OCI-LY7 (cell line): ENCODE measurements at regions not wholly inside any gene's neighbourhood (a gene's known extent, or its start where the extent isn't known, plus 50 kb on each side); places are given as distances from the start of the nearest gene placed in this dataset.

Experiments
- BruUV-seq: library from RNA; stranded (reverse); fragments of 400-500 nt; replicated peaks from 2 replicates; lab custom pipeline; 2021; lab: Mats Ljungman, UMichigan
- CTCF ChIA-PET: fragments of 300-600 bp; sonication (Branson Sonifier 250); formaldehyde crosslinking; loops from one replicate; lab custom pipeline; 2022; ENCODE audit warnings: antibody characterized with exemption; ENCODE audit not compliant: unreplicated experiment; lab: Charles Lee
- POLR2A ChIA-PET: fragments of 300-600 bp; sonication (Branson Sonifier 250); formaldehyde crosslinking; loops from one replicate; lab custom pipeline; 2022; ENCODE audit warnings: antibody characterized with exemption; lab: Charles Lee
- DNase-seq: peaks from one replicate; pipeline ENCODE4 v3.0.0-alpha.2; 2015; ENCODE audit warnings: low spot score
- H2AFZ ChIP-seq: fragments of 200-600 bp; sonication (generic), shearing (Covaris generic); 2 replicates; pipeline ENCODE4 v1.6.1; 2014; ENCODE audit warnings: mild to moderate bottlenecking, antibody characterized with exemption, low read length, moderate library complexity
- H3K27ac ChIP-seq: fragments of 200-600 bp; sonication (generic); 2 replicates; pipeline ENCODE4 v1.5.1; 2014; ENCODE audit warnings: mixed run types, low read depth, mild to moderate bottlenecking, moderate library complexity, low read length, inconsistent platforms; ENCODE audit not compliant: poor library complexity, severe bottlenecking
- H3K36me3 ChIP-seq: fragments of 200-600 bp; sonication (generic); 2 replicates; pipeline ENCODE4 v1.6.1; 2014; ENCODE audit warnings: mild to moderate bottlenecking, antibody characterized with exemption, low read length, moderate library complexity, mixed read lengths; ENCODE audit not compliant: insufficient read depth
- H3K4me1 ChIP-seq: fragments of 200-600 bp; sonication (generic); 2 replicates; pipeline ENCODE4 v1.5.1; 2014; ENCODE audit warnings: mild to moderate bottlenecking, low read length; ENCODE audit not compliant: insufficient read depth, poor library complexity, severe bottlenecking
- H3K4me2 ChIP-seq: fragments of 200-600 bp; sonication (generic); 2 replicates; pipeline ENCODE4 v1.6.1; 2014; ENCODE audit warnings: mild to moderate bottlenecking, low read length
- H3K4me3 ChIP-seq: fragments of 200-600 bp; sonication (generic); 2 replicates; pipeline ENCODE4 v1.5.1; 2014; ENCODE audit warnings: mild to moderate bottlenecking, low read depth, low read length; ENCODE audit not compliant: poor library complexity, severe bottlenecking
- H3K79me2 ChIP-seq: fragments of 200-600 bp; sonication (generic); 2 replicates; pipeline ENCODE4 v1.6.1; 2016; ENCODE audit warnings: low read depth, mild to moderate bottlenecking, low read length, moderate library complexity, mixed read lengths; ENCODE audit not compliant: insufficient read depth
- H3K9me2 ChIP-seq: fragments of 200-600 bp; sonication (generic); 2 replicates; pipeline ENCODE4 v1.6.1; 2016; ENCODE audit warnings: mild to moderate bottlenecking, low read length, mixed read lengths; ENCODE audit not compliant: insufficient read depth
- H3K9me3 ChIP-seq: fragments of 200-600 bp; sonication (generic); 2 replicates; pipeline ENCODE4 v1.6.1; 2014; ENCODE audit warnings: mild to moderate bottlenecking, mixed run types, low read length, mixed read lengths
- H4K20me1 ChIP-seq: fragments of 200-600 bp; sonication (generic); 2 replicates; pipeline ENCODE4 v1.6.1; 2014; ENCODE audit warnings: mild to moderate bottlenecking, antibody characterized with exemption, low read length, moderate library complexity, mixed read lengths; ENCODE audit not compliant: insufficient read depth
- EZH2phosphoT487 ChIP-seq: fragments of 200-600 bp; sonication (generic); IDR thresholded peaks from 2 replicates; pipeline ENCODE4 v1.6.1; 2018; ENCODE audit warnings: low read depth, borderline replicate concordance, mild to moderate bottlenecking, mixed run types, antibody characterized with exemption, low read length, moderate library complexity, mixed read lengths
- intact Hi-C: fragments of 100-400 bp; cut with micrococcal nuclease; formaldehyde crosslinking; loops from one replicate; pipeline ENCODE4 v1.10.0; 2022; ENCODE audit not compliant: unreplicated experiment
- TF ChIP-seq, protein P1 (sequence below): fragments of 200-600 bp; sonication (generic); conservative IDR thresholded peaks from 2 replicates; pipeline ENCODE4 v1.5.1; 2014; ENCODE audit warnings: mild to moderate bottlenecking, antibody characterized with exemption, low read length, moderate library complexity, mixed read lengths

DNA sequence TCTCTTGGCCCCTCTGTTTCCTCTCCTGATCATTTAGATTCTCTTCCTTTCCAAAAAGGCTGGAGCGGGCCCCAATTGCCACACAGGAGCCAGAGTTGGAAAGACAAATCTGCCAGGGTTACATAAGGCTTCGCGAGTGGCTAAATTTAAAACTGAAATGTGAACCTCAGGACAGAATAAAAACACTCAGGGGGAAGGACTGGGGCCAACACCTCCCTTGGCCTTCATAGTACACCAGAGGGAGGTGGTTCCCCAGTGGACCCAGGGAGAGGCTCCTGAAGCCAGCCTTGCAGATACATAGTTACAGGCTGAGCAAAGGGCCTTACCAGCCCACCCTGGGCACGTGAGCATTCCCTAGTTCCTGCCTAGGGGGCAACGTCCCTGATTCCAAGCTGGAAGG is 150.1 kb downstream of the MN1 start:
- CTCF ChIA-PET = no interaction called here
- Histone ChIP-seq H3K79me2 (no peaks in the 10 kb centered on the region), H3K9me3 (no peaks in the 10 kb centered on the region), H3K4me1 (no peaks in the 10 kb centered on the region), H2AFZ (no peak overlapping the region), H3K4me2 (no peak overlapping the region), H3K9me2 (no peaks in the 10 kb centered on the region), H3K36me3 (no peaks in the 10 kb centered on the region), H3K4me3 (no peak overlapping the region), H4K20me1 (no peaks in the 10 kb centered on the region), H3K27ac (no peak overlapping the region)
- BruUV-seq = no TSS peak
- DNase-seq = no peak
- TF ChIP-seq EZH2phosphoT487 = no peak
- TF ChIP-seq, protein P1, sequence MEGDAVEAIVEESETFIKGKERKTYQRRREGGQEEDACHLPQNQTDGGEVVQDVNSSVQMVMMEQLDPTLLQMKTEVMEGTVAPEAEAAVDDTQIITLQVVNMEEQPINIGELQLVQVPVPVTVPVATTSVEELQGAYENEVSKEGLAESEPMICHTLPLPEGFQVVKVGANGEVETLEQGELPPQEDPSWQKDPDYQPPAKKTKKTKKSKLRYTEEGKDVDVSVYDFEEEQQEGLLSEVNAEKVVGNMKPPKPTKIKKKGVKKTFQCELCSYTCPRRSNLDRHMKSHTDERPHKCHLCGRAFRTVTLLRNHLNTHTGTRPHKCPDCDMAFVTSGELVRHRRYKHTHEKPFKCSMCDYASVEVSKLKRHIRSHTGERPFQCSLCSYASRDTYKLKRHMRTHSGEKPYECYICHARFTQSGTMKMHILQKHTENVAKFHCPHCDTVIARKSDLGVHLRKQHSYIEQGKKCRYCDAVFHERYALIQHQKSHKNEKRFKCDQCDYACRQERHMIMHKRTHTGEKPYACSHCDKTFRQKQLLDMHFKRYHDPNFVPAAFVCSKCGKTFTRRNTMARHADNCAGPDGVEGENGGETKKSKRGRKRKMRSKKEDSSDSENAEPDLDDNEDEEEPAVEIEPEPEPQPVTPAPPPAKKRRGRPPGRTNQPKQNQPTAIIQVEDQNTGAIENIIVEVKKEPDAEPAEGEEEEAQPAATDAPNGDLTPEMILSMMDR = no peak
- intact Hi-C loops = no loop called here
- POLR2A ChIA-PET = no interaction called here

DNA sequence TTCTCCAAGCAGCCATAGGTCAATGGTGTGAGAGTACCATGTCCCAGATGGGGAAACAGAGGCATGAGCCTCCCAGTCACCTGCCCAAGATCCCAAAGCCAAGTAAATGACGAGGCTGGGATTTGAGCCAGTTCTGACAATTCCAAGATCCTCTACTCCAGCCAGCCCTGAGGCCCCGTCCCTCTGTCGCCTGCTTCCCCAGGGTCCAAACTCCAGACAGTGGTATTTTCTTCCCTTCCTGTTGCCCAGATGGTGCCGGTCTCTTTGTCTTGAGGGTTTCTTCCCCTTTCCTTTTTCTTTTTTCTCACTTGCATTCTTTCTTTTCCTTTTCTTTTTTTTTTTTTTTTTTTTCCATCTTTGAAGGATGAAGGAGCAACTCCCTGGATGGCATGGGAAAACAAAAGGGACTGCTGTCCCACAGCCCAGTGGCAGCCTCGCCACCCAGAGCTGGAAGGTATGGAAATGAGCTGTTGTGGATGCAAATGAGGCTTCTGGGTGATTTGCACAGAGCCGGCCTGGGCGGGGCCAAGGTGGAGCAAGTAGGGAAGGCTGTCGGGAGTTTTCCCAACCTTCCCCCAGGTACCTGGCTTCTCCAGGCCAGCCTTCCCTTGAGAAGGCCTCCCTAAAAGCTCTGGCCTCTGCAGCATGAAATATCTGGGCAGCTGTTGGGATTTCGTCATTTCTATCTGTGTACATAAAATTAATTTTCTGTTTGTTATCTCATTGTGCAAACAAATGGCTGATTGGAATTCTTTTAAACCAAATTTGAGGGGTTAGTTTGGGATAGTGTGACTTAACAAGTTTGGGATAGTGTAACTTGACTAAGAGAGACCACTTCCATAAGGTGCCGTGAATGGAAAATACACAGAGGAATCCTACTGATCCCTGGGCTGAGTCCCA is 146.8 kb downstream of the MN1 start:
- DNase-seq = no peak
- no peaks in the 10 kb centered on the region for H3K9me2 ChIP-seq
- CTCF ChIA-PET = no interaction called here
- no peak overlapping the region for H2AFZ ChIP-seq
- no TSS peak for BruUV-seq
- TF ChIP-seq, protein P1 = no peak
- TF ChIP-seq EZH2phosphoT487 = no peak
- POLR2A ChIA-PET = interaction anchor here (0.6 kb wide), 1 partner anchor 595 kb away, joined by 3 read pairs; no protein-coding TSS in a partner anchor
- intact Hi-C loops = no loop called here
- H4K20me1 ChIP-seq = no peaks in the 10 kb centered on the region
- H3K79me2 ChIP-seq = no peaks in the 10 kb centered on the region
- H3K27ac ChIP-seq = no peak overlapping the region
- H3K4me2 ChIP-seq = no peak overlapping the region
- H3K9me3 ChIP-seq = no peaks in the 10 kb centered on the region
- no peak overlapping the region for H3K4me3 ChIP-seq
- no peaks in the 10 kb centered on the region for H3K4me1 ChIP-seq
- no peaks in the 10 kb centered on the region for H3K36me3 ChIP-seq

DNA sequence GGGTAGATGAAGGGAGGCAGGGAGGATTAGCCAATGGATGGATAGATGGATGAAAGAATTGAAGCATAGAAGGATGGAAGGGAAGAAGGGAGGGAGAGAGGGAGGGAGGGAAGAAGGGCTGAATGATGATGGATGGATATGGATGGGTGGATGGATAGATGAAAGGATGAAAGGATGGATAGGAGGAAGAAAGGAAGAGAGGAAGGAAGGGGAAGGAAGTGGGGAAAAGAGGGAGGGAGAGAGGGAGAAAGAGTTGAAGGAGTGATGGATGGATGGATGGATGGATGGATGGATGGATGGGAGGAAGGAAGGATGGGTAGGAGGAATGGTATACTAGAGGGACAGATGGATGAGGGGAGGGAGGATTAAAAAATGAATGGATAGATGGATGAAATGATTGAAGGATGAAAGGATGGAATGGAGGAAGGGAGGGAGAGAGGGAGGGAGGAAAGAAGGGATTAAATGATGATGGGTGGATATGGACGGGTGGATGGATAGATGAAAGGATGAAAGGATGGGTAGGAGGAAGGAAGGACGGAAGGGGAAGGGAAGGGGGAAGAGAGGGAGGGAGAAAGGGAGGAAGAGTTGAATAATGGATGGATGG is 145.9 kb downstream of the MN1 start:
- no peak overlapping the region for H3K4me3 ChIP-seq
- no peak overlapping the region for H2AFZ ChIP-seq
- H4K20me1 ChIP-seq = no peaks in the 10 kb centered on the region
- H3K79me2 ChIP-seq = no peaks in the 10 kb centered on the region
- intact Hi-C loops = no loop called here
- no peak overlapping the region for H3K27ac ChIP-seq
- H3K9me3 ChIP-seq = no peaks in the 10 kb centered on the region
- no peaks in the 10 kb centered on the region for H3K4me1 ChIP-seq
- no peak for DNase-seq
- ChIA-PET POLR2A (no interaction called here), CTCF (no interaction called here)
- H3K4me2 ChIP-seq = no peak overlapping the region
- no peaks in the 10 kb centered on the region for H3K36me3 ChIP-seq
- no peaks in the 10 kb centered on the region for H3K9me2 ChIP-seq
- no TSS peak for BruUV-seq
- TF ChIP-seq, protein P1 = no peak
- no peak for TF ChIP-seq EZH2phosphoT487
